CD4-positive, alpha-beta T cell treated with Interleukin-17A for 4 hours (primary cell): ENCODE measurements at regions not wholly inside any gene's neighbourhood (a gene's known extent, or its start where the extent isn't known, plus 50 kb on each side); places are given as distances from the start of the nearest gene placed in this dataset.
"Not testable (repeated sequence)": the region's sequence is repeated elsewhere in the genome, so short reads cannot be mapped to it uniquely, and the experiment has no call there.

Experiments
- DNase-seq: peaks from one replicate; pipeline ENCODE4 v3.0.0-alpha.2; 2020; ENCODE audit warnings: mixed read lengths

GRCh38 chr9:88596376-88596775 is 61.4 kb downstream of the NXNL2 start:
- DNase-seq, result no peak

GRCh38 chr9:88604836-88605511 is 70.0 kb downstream of the NXNL2 start:
- no peak for DNase-seq

GRCh38 chr9:88605512-88606362 is 70.8 kb downstream of the NXNL2 start:
- DNase-seq, result no peak

GRCh38 chr9:88614359-88614758 is 79.4 kb downstream of the NXNL2 start:
- no peak for DNase-seq

GRCh38 chr9:88623698-88624097 is 88.7 kb downstream of the NXNL2 start:
- DNase-seq, result no peak

- no peak for DNase-seq
Measured at GRCh38 chr9:88628114-88628513, 93.1 kb downstream of the NXNL2 start.

GRCh38 chr9:88628811-88629210 is 93.8 kb downstream of the NXNL2 start:
- no peak for DNase-seq

GRCh38 chr9:88630574-88630973 is 95.6 kb downstream of the NXNL2 start:
- not testable (repeated sequence) for DNase-seq

- DNase-seq, result no peak
Measured at GRCh38 chr9:88635151-88635550, 100.2 kb downstream of the NXNL2 start.

- no peak for DNase-seq
Measured at GRCh38 chr9:88641456-88642240, 106.7 kb downstream of the NXNL2 start.

- no peak for DNase-seq
Measured at GRCh38 chr9:88642336-88642735, 107.4 kb downstream of the NXNL2 start.

- no peak for DNase-seq
Measured at GRCh38 chr9:88643931-88644330, 109.0 kb downstream of the NXNL2 start.

GRCh38 chr9:88645172-88645878 is 110.3 kb downstream of the NXNL2 start:
- no peak for DNase-seq

- DNase-seq, result no peak
Measured at GRCh38 chr9:88645879-88646199, 110.9 kb downstream of the NXNL2 start.

GRCh38 chr9:88646539-88647300 is 111.7 kb downstream of the NXNL2 start:
- no peak for DNase-seq

GRCh38 chr9:88651682-88652633 is 117.0 kb downstream of the NXNL2 start:
- DNase-seq, result no peak

- DNase-seq, result no peak
Measured at GRCh38 chr9:88652876-88653275, 117.9 kb downstream of the NXNL2 start.

- DNase-seq, result no peak
Measured at GRCh38 chr9:88653406-88653805, 118.4 kb downstream of the NXNL2 start.

- DNase-seq, result no peak
Measured at GRCh38 chr9:88653911-88654310, 118.9 kb downstream of the NXNL2 start.

GRCh38 chr9:88657893-88658292 is 122.9 kb downstream of the NXNL2 start:
- DNase-seq, result no peak

GRCh38 chr9:88658311-88658822 is 123.4 kb downstream of the NXNL2 start:
- DNase-seq, result no peak
